DND-41 (cell line): ENCODE measurements at regions not wholly inside any gene's neighbourhood (a gene's known extent, or its start where the extent isn't known, plus 50 kb on each side); places are given as distances from the start of the nearest gene placed in this dataset.

Experiments used
- EZH2 ChIP-seq: IDR thresholded peaks from 3 replicates; pipeline ENCODE4 v1.6.1; 2012; ENCODE audit warnings: borderline replicate concordance, low read depth, mild to moderate bottlenecking, moderate library complexity, low read length, inconsistent platforms; ENCODE audit not compliant: severe bottlenecking
- TF ChIP-seq, protein P1 (sequence below): IDR thresholded peaks from 2 replicates; pipeline ENCODE4 v1.5.1; 2012; ENCODE audit warnings: borderline replicate concordance, low read length, moderate library complexity, mild to moderate bottlenecking; ENCODE audit not compliant: poor library complexity, severe bottlenecking; ENCODE audit errors: extremely low read depth

DNA sequence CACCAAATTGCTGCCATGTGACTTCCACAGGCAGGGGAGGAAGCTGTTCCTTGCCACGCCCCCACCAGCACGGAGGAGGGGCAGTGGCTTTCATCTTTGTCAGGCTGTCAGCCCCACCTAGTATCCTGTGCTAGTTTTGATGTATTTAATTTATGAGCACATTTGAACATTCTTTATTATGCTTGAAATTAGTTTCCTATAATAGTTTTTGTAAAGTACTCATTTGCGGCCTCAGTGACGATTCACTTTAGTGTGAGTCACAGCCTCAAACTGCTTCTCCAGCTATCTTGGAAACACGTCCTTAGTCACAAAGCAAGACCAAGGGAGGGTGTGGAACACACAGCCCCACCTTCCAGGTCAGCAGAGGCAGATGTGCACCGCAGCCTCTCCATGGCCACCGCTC, 239.9 kb upstream of the ATP10A start:
- TF ChIP-seq, protein P1, sequence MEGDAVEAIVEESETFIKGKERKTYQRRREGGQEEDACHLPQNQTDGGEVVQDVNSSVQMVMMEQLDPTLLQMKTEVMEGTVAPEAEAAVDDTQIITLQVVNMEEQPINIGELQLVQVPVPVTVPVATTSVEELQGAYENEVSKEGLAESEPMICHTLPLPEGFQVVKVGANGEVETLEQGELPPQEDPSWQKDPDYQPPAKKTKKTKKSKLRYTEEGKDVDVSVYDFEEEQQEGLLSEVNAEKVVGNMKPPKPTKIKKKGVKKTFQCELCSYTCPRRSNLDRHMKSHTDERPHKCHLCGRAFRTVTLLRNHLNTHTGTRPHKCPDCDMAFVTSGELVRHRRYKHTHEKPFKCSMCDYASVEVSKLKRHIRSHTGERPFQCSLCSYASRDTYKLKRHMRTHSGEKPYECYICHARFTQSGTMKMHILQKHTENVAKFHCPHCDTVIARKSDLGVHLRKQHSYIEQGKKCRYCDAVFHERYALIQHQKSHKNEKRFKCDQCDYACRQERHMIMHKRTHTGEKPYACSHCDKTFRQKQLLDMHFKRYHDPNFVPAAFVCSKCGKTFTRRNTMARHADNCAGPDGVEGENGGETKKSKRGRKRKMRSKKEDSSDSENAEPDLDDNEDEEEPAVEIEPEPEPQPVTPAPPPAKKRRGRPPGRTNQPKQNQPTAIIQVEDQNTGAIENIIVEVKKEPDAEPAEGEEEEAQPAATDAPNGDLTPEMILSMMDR, result no peak
- no peak for TF ChIP-seq EZH2
